NCI-H1092 treated with DMSO at 0.1 percent for 48 hours (cell line): ENCODE measurements at regions not wholly inside any gene's neighbourhood (a gene's known extent, or its start where the extent isn't known, plus 50 kb on each side); places are given as distances from the start of the nearest gene placed in this dataset.

ENCODE experiments used
- DNase-seq: peaks from one replicate; lab custom pipeline; 2025; lab: John Stamatoyannopoulos, UW

DNA sequence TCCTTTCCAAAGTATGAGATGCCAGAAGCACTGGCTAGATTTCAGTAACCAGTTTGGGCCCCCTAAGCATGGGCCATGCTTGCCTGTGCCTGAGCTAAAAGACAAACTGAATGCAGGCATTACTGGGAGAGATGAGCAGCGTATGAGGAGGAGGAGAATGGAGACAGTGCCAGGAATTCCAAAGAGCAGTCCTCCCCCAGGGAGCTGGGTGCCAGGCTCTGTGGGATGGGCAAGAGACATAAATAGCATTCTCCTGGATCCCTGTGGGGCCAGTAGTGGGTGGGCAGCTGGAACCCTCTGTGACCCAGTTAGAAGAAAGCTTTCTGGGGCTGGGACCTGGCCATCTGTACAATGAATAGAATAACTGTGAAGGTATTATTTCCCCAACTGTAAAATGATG, 235.6 kb downstream of the KCNA4 start:
- no peak for DNase-seq

DNA sequence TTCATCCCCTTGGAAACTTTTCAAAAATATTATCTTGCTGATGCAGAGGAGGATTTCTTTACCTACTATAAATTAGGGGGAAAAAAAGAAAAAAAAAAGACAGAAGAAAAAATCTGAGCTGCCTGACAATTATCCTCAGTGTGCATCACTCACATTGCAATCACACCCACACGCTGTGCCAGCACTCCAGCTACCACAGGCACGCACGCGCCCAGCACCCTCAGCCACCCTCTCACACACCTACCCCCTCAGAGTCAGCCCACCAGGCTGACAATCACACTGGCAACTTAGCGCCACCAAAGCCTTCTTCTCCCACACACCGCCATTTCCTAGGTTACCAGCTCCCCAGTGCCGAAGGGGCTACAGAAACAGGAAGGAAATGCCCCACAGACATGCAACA, 236.1 kb downstream of the KCNA4 start:
- DNase-seq = peak; percentile 15

DNA sequence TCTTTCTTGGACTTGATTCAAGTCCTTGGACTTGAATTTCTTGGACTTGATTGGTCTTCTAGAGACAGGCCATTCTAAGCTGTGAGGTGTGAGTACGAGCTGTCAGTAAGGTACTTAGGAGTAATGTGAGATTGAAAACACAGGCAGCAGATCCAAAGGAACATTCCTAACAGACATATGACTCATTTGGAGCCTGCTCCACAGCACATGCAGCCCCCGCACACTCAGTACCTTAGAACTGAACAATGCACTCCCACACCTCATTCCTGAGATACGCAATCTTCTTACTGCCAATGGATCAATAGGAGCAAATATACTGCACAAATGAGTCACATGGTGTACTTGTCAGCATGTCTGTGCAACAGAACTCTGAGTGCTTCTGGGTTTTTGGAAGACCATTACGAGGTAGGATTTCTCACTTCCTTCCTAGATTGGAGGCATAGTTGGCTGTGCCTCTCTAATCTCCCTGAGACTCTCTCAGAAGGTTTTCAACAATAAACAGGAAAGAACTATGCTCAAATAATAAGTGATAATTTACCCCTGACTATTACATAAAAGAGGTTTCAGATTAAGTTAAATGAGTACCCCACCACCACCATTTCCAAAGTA, 243.1 kb downstream of the KCNA4 start:
- no peak for DNase-seq

DNA sequence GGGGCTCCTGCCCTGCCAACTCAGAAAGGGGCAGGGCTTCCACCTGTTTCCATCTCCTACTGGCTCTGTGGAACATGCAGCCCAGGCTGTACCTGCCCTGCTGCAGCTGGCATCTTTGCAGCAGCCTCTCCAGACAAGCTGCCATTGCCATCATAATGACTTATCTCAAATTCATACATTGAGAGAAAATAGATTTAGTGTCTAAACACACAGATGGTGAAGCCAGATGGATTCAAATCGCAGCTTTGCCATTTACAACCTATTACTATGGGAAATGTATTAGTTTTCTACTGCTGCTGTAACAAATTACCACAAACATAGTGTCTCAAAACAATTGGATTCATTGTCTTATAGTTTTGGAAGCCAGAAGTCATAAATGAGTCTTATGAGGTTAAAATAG, 260.0 kb downstream of the KCNA4 start:
- no peak for DNase-seq

DNA sequence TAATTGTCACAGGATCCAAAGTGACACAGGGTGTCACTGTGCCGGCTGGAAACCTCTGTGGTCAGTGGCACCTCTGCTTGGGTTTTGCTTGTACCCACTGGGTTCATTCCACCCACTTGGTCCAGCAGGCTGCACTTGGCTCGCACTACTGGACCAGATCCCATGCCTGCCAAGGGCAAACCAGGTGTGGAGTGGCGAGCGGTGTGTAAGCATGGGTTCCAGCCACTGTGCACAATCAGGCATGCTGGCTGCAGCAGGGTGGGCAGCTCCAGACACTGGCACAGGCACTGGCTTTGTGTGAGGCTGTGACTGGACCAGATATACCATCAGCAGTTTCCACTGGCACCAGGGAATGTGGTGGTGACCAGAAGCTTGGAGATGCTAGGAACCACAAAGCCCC, 261.4 kb downstream of the KCNA4 start:
- no peak for DNase-seq

DNA sequence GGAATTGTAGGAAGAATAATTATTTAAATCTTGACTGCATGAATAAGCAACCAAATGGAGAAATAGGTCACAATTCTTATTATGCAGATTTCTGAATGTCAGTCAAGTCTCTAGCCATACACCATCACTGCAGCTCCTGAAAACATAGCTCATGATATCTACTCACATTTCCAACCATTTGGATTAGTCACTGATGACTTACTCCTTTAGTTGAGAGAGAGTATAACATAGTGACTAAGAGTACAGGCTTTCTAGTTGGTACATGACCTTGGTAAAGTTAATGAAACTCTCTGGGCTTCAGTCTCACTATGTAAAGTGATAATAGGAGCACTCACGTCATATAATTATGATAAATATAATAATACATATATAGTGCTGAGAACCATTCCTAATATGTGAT, 265.2 kb downstream of the KCNA4 start:
- no peak for DNase-seq

DNA sequence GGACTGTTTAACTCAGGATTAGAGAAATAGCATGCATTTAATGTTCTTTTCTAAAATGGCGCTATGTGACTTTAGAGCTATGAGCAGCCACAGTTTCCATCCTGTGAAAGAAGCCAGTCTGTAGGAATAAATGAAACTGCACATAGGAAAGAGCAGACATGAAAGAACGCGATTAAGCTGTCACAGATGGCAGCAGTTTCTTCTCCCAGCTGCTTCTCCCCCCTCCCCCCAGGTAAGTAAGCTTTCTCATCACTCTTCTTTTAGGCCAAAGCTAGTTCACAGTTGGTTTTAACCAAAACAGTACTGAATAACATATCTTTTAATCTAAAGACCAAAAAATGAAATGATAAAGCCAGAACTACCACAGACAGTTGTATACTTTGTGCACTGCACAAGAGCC, 266.4 kb downstream of the KCNA4 start:
- no peak for DNase-seq

DNA sequence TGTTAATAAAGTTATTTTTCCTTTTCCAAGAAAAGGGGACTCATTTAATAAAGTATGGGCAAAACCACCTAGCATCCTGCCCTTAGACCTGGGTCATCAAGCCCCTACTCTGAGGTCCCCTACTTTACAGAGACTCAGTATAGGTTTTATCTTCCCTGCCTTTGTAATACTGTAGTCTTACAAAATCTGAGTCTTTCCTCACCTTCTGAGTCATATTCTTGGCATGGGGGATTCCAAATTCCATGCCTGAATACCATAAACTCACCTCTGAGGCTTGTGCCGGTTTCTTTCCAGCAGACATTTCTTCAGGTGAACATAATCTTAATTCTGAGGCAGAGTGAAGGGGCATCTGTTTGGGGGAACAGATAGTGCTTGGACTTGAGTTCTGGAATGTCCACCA, 282.5 kb downstream of the KCNA4 start:
- no peak for DNase-seq

DNA sequence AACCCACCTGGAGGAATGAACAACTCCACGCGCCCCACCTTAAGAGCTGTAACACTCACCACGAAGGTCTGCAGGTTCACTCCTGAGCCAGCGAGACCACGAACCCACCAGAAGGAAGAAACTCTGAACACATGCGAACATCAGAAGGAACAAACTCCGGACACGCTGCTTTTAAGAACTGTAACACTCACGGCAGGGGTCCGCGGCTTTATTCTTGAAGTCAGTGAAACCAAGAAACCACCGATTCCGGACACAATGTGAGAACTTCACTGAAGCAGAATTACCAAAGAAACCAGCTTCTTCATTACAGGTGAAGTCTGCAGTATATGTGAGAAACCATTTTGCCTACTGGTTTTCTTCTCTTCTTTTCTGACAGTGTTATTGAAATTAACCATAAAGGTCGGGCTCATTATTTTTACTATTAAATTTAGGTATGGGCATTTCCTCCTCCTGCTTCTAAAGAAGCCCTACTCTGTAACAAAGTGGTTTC, 303.0 kb downstream of the KCNA4 start:
- DNase-seq = no peak

DNA sequence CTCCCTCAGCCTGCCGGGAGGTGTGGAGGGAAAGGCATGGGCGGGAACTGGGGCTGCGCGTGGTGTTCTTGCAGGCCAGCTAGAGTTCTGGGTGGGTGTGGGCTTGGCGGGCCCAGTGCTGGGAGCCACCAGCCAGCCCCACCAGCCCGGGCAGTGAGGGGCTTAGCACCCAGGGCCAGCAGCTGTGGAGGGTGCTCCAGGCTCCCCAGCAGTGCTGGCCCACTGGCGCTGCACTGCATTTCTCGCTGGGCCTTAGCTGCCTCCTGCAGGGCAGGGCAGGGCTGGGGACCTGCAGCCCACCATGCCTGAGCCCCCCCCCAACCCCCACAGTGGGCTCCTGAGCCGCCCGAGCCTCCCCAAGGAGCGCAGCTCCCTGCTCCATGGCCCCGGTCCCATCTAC, 304.2 kb downstream of the KCNA4 start:
- no peak for DNase-seq

DNA sequence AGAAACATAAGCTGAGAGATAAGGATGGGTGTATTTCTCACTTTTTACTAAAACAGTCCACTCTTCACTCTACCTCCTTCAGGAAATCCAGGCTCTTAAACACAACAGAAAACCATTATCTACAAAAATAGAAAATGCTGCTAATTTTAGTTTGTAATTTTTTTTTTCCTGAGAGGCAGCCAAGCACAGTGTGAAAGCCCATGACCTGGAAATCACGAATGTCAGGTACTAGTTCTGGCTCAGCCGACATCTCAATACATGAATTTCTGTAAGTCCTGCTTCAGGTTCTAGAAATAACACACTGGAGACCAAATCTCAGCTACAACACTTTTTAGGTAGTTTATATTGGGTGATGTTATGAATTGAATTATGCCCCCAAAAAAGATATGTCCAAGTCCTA, 308.9 kb downstream of the KCNA4 start:
- DNase-seq = no peak

DNA sequence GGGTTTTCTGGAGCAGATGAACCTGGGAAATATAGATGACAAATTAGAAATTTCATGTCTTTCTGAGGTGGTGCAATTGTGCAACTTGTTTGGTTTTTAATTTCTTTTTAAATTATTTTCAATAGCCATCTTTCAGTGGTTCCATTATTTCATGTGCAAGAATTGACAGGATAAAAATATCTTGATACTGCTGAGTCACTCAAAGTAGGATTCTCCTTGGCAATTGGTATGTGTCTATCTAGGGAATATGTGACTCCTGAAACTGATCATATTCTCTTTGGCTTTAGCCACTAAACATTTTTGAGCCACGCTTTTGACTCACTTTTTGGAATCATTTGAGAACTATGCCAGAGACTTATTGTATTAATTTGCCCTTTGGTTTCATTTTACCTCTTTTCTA, 331.5 kb downstream of the KCNA4 start:
- DNase-seq = no peak

DNA sequence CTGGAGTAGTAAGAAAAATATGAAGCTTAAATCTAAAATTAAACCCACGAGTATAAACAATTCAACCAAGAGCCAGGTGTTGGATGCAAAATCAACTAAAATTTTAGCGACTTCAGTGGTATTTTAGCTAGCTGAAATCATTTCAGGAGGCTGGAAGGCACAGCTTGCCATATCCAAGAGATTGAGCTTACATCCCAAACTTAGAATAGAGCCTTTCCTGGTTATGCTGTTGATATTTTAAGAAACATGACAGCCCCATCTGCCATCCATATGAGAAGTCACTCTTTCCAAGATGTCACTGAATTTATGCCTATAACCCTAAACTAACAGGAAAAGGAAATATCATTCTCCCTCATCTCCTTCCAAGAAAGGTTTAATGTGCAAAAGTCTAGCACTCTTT, 334.0 kb downstream of the KCNA4 start:
- DNase-seq = no peak

DNA sequence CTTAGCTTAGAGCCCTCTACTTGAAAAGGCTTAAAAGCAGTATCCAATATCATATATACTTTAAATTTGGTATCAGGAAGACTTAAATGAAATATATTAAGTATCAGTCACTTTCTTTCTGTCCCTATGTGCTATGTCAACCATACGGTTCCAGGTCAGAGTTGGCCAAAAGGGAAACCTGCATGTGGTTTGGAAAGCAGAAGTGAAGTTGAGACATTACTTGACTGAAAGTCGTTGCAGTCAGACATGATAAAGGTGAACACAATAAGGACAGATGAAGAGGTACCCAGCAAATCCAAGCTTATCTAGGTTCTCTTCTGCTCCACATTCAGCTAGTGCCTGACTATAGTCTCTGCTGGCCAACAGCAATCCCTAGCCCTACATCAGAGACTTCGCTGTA, 336.8 kb downstream of the KCNA4 start:
- DNase-seq = no peak

DNA sequence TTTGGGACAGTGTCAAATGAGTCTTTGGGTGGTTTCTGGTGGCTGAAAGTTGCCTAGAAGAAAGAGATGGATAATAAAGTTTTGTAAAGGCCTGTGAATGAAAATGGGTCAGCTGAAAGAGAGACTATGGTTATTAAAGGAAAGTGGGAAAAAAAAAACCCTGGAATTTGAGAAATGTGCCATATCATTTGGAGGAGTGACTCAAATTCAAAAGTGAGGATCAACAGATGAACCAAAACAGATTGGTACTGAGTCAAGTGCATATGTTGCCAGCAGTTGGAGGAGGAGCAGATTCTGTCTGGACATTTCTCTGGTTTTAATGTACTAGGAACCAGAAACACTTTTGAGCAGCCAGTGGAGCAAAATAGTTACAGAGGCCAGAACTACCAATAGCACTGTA, 339.8 kb downstream of the KCNA4 start:
- DNase-seq = no peak

DNA sequence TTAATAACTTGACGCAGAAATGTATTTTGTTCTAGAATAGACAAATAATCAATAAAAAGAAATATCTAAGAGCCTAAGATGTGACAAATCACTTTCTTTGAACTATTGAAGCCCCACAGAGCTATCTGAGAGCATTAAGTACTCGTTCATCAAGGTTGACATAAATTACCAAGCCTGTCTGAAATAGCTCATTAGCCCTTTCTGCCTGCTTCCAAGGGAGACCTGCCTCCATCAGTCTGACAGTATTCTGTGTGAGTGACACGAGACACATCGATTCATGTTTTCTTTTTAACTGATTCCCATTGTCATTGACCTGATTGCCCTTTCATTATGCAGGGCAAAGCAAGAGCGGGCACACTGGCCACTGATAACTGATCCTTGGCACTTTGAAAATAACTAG, 347.5 kb downstream of the KCNA4 start:
- DNase-seq = no peak

DNA sequence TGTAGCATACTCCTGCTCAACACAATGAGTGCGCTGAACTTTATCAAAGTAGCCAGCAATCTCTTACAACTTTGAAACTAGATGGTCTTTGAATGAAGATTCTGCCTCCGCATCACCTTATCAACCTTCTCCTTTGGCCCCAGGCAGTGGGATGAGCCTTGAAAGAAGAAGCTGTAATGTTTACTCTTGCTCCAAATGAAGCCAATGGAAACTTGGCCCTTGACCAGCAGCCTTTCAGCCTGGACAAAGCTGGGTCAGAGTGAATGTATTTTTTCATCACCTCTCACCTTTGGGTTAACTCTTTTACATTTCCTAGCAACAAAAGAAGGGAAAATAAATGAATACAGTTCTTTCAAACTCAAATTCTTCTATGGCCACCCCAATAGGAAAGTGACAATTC, 359.1 kb downstream of the KCNA4 start:
- no peak for DNase-seq

DNA sequence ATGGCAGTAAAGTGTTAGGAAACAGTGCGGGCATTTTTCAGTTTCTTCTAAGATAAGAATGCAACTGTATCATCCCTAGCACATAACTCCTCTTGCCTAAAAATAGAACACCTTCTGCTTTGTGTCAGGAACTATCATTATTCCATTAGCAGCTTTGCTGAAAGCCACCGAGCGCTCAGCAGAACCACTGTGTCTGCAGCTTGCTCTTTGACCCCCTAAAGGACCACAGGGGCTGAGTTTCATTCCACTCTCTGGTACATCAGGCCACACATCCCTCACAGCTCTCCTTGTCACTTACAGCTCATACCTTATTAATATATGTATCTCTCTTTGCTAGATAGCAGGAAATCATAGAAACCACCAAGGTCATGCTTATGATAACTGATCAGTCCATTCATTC, 360.2 kb downstream of the KCNA4 start:
- DNase-seq = no peak

DNA sequence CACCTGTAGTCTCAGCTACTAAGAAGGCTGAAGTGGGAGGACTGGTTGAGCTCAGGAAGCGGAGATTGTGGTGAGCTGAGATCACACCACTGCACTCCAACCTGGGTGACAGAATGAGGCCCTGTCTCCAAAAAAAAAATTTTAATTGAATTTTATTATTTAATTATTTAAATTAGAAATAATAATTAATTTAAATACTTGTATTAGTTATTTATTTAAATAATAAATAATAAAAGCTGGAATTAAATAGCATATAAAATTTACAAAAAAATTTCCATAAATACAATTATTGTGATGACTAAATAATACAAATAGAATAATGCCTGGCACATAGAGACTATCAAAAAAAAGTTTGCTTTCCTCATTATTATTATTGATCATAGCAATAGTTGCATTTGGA, 371.5 kb downstream of the KCNA4 start:
- no peak for DNase-seq

DNA sequence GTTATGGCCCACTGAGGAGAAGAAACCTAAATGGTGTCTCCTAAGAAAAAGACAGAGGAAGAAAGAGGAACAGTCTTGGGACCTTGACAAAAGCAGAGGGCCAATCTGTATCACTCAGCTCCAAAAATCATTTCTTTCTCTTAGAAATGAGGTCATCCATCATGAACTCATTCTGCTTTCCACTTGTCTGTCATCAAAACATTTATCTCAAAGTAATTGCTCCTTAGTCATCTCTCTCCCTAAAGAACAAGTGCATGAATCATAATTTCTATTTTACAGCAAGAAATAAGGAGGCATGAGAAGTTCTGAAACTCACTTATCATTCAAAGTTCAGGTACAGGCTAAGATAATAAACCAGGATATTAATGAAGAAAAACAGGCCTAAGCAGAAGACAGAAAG, 375.6 kb downstream of the KCNA4 start:
- DNase-seq = no peak

DNA sequence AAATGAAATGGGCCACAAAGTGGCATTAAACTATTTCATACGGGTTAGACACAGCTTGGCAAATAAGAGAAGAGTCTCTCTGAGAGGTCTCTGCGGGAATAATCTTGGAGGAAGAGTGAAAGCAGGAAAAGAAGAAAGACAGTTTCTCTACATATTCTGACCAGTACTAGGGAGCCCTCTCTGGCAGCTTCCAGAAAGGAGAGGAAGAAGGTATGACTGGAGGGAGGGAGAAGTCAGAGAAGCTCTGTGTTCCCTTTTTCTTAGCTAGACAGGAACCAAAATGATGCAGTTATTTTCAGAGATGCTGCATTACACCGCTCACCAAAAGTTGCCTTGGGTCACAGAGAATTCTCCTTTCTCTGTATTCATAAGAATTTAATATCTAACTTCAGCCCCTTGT, 382.1 kb downstream of the KCNA4 start:
- DNase-seq = no peak

DNA sequence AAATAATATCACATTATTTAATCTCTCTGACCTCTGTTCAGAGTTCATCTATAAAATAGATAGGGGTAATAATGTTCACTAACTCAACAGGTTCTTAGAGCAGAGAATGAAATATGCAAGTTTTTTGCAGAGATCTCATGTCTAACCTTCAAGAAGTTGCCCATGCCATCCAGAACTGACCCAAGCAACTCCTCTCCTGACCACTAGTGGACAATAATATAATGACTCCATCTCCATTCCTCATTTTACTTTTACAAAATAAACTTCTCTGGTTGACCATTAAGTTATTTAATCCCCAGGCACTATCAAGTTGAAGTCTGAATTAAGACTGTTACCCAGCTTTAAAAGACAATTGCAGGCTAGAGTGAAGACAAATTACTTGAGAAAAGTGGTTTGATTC, 382.6 kb downstream of the KCNA4 start:
- no peak for DNase-seq

DNA sequence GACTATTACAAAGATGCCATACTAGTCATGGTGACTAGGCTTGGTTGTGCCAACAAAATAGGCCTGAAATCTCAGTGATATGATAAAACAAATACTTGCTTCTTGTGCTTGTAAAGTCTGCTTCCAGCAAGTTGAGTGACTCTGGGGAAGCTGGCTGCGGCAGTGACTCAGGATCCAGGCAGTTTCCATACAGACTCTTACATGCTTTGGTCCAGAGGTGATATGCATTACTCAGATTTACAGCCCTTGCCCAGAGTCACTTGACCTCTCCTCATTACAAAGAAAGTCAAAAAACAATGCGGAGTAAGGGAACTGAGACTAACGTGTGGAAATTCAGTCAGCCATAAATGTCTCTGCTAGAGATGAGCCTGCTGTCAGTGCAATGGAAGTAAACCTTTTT, 387.5 kb downstream of the KCNA4 start:
- no peak for DNase-seq

DNA sequence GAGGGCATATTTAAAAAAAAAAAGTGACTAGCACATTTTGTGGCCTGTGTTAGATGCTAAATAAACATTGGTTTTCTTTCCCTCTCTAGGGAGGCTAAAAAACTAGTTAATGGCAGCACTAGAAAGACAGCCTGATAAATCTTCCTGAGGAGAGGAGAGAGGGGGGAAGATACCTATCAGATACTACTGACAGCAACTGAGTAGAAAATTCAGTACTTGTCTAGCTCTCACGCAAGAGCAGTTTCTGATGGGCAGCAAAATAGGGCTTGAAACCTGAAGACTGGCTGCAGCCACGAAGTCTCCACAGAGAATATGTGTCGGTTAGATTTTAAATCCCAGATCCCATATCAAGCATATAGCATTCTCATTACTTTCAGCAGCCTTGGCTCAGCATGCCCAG, 388.2 kb downstream of the KCNA4 start:
- no peak for DNase-seq

DNA sequence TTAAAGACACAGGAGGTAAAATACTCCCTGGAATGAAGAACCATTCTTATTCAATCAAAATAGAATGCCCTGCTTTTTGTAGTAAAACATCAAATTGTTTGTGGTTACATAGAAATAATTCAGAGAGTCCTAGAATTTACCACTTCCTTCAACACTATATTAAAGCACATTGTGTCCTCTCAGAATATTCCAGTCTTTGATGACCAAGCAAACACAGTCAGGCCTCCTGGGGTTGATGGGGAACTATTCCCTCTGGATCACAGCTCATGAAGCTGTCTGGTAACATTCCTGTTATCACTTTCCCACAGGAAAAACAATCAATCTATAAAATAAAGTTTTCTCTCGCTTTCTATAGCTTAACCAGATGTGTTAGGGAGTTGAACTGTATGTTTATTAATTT, 389.3 kb downstream of the KCNA4 start:
- no peak for DNase-seq
